ENCODE measurements at regions not wholly inside any gene's neighbourhood (a gene's known extent, or its start where the extent isn't known, plus 50 kb on each side); places are given as distances from the start of the nearest gene placed in this dataset.

DNA sequence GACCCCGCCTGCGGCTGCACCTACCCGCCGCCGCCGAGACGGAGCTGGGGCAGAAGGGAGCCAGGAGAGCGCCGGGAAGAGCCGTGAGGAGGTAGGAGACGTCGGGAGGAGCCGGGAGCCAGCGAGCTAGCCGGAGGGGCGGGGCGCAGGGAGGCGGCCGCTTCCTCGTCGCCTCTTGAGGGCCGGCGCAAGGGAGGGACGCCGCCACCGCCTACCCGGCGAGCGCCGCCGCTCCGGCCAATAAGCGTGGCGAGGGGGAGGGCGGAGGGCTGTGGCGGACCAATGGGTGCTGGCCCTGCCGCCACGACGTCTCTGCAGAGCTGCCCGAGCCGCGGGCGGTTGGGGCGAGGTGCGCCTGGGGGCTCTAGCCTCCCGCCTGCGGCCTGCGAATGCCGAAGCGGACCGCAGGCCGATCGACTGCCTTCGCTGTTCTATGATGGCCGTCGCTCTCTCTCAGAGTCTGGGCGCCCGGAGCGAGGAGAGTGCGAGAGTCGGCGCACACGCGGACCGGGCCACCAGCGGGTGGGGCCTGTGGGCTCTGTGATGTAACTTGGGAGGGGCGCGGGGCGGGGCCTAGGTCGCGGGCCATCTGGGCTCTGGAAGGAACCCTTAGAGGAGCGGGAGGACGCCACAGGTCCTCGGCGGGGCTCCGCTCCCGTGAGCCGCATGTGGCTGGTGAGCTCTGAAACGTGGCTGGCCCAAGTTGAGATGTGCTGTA lies 72.7 kb upstream of the MAP4 start (continued):
- TF ChIP-seq CBX5 (IDR thresholded peaks at IDR 0.05; ENCODE audit: borderline replicate concordance, low read depth) (no peak), CREBBP (IDR thresholded peaks at IDR 0.05; ENCODE audit: low read depth, low read length) (no peak), KLF13 (tag; IDR thresholded peaks at IDR 0.05; ENCODE audit: borderline replicate concordance, low read depth) (0 out of 2 replicates have a peak, but pooled peaks have one; percentile 11), GTF2A2 (tag; IDR thresholded peaks at IDR 0.05) (no peak), MEF2D (tag; conservative IDR thresholded peaks at IDR 0.05; ENCODE audit: low read depth) (no peak), SRSF7 (optimal IDR thresholded peaks at IDR 0.05; ENCODE audit: low read depth, low read length) (no peak), BCOR (IDR thresholded peaks at IDR 0.05) (0 out of 2 replicates have a peak, but pooled peaks have one; percentile 8), THRAP3 (IDR thresholded peaks at IDR 0.05; ENCODE audit: borderline replicate concordance) (no peak), CHD1 (IDR thresholded peaks at IDR 0.05; ENCODE audit: low read length) (no peak), POLR2G (IDR thresholded peaks at IDR 0.05; ENCODE audit: low read depth, low read length) (peak; percentile 94), HMG20B (CRISPR knock-in tag; IDR thresholded peaks at IDR 0.05) (no peak), HDGF (IDR thresholded peaks at IDR 0.05) (no peak), HNRNPLL (IDR thresholded peaks at IDR 0.05; ENCODE audit: low read depth, low read length, poor library complexity, severe bottlenecking) (peak; percentile 51), GTF2F1 (IDR thresholded peaks at IDR 0.05; ENCODE audit: low read depth, low read length) (peak; percentile 56; the same call in 1 of the 2 replicates), PTRF (tag; IDR thresholded peaks at IDR 0.05) (no peak), SPI1 (IDR thresholded peaks at IDR 0.05; ENCODE audit: borderline replicate concordance, low read depth, low read length) (peak; percentile 32; the same call in 1 of the 2 replicates), STAG1 (CRISPR knock-in tag; IDR thresholded peaks at IDR 0.05; ENCODE audit: borderline replicate concordance) (no peak), EZH2 (IDR thresholded peaks at IDR 0.05; ENCODE audit: borderline replicate concordance, low read depth, low read length) (no peak), CBX8 (IDR thresholded peaks at IDR 0.05; ENCODE audit: borderline replicate concordance, extremely low read depth, low read depth, low read length, poor library complexity, severe bottlenecking) (no peak)
- TF ChIP-seq, protein P1, sequence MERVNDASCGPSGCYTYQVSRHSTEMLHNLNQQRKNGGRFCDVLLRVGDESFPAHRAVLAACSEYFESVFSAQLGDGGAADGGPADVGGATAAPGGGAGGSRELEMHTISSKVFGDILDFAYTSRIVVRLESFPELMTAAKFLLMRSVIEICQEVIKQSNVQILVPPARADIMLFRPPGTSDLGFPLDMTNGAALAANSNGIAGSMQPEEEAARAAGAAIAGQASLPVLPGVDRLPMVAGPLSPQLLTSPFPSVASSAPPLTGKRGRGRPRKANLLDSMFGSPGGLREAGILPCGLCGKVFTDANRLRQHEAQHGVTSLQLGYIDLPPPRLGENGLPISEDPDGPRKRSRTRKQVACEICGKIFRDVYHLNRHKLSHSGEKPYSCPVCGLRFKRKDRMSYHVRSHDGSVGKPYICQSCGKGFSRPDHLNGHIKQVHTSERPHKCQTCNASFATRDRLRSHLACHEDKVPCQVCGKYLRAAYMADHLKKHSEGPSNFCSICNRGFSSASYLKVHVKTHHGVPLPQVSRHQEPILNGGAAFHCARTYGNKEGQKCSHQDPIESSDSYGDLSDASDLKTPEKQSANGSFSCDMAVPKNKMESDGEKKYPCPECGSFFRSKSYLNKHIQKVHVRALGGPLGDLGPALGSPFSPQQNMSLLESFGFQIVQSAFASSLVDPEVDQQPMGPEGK (CRISPR knock-in tag; IDR thresholded peaks at IDR 0.05; ENCODE audit: borderline replicate concordance), result no peak
